HCT116 (cell line): ENCODE measurements at regions not wholly inside any gene's neighbourhood (a gene's known extent, or its start where the extent isn't known, plus 50 kb on each side); places are given as distances from the start of the nearest gene placed in this dataset.

ENCODE experiments used
- ATAC-seq: fragments of 200-7000 bp; cut with Tn5 transposase; 2 replicates; pipeline ENCODE4 v1.9.1; 2020; ENCODE audit warnings: mild to moderate bottlenecking, moderate library complexity
- BruUV-seq: library from RNA; stranded (reverse); fragments of 400-500 nt; replicated peaks from 2 replicates; lab custom pipeline; 2021; lab: Mats Ljungman, UMichigan
- CTCF ChIA-PET: fragments of 300-600 bp; sonication (Branson Sonifier 250); formaldehyde crosslinking; loops from one replicate; lab custom pipeline; 2021; ENCODE audit warnings: antibody characterized with exemption; lab: Charles Lee
- POLR2A ChIA-PET: fragments of 300-600, 350-600 bp; sonication (Branson Sonifier 250); formaldehyde crosslinking; loops from one replicate; lab custom pipeline; 2021; ENCODE audit warnings: antibody characterized with exemption; lab: Charles Lee
- RAD21 ChIA-PET, 2 experiments: fragments of 300-600 bp; sonication (Branson Sonifier 250); formaldehyde crosslinking; loops; one replicate each; lab custom pipeline; 2023; ENCODE audit warnings: low total read pairs in 2 of 2; ENCODE audit not compliant: uncharacterized antibody in 2 of 2, unreplicated experiment in 2 of 2, low non-redundant PET in 1 of 2; lab: Charles Lee
- DNase-seq: peaks from one replicate; pipeline ENCODE4 v3.0.0-alpha.2; 2010; ENCODE audit warnings: low read depth, low spot score
- H2AFZ ChIP-seq: fragments of 200-600 bp; shearing (Covaris generic), sonication (generic); 2 replicates; pipeline ENCODE4 v1.6.1; 2017; ENCODE audit warnings: low read depth, mixed run types, mixed read lengths, antibody characterized with exemption, low read length; ENCODE audit not compliant: poor library complexity, severe bottlenecking
- H3K27ac ChIP-seq: 2 replicates; pipeline ENCODE4 v1.5.1; 2012; ENCODE audit warnings: low read depth, low read length
- H3K27me3 ChIP-seq: fragments of 200-600 bp; sonication (generic); 2 replicates; pipeline ENCODE4 v1.6.1; 2016; ENCODE audit warnings: mixed run types, low read length, mixed read lengths; ENCODE audit not compliant: insufficient read depth
- H3K36me3 ChIP-seq, 2 experiments: fragments of 200-500 bp in 1 of 2; fragments of 200-600 bp in 1 of 2; sonication (Bioruptor generic) in 1 of 2; sonication (generic) in 1 of 2; 2 replicates each; pipeline versions ENCODE4 v1.5.1 to v1.6.1; 2014 to 2016; ENCODE audit warnings: low read length in 2 of 2, inconsistent platforms in 1 of 2, mixed read lengths in 1 of 2, mixed run types in 1 of 2; ENCODE audit not compliant: insufficient read depth in 2 of 2, control insufficient read depth in 1 of 2
- H3K4me1 ChIP-seq, 2 experiments: fragments of 200-600 bp in 1 of 2; sonication (generic) in 1 of 2; 2 replicates each; pipeline versions ENCODE4 v1.5.1 to v1.6.1; 2012 to 2017; ENCODE audit warnings: low read length in 2 of 2, inconsistent platforms in 1 of 2, mild to moderate bottlenecking in 1 of 2, mixed read lengths in 1 of 2, mixed run types in 1 of 2, moderate library complexity in 1 of 2; ENCODE audit not compliant: insufficient read depth in 2 of 2, control insufficient read depth in 1 of 2
- H3K4me2 ChIP-seq: fragments of 200-600 bp; sonication (generic); 2 replicates; pipeline ENCODE4 v1.6.1; 2017; ENCODE audit warnings: mixed run types, low read length, mixed read lengths
- H3K4me3 ChIP-seq, 2 experiments: fragments of 200-600 bp in 1 of 2; sonication (generic) in 1 of 2; replicated peaks in 1 of 2; 2 replicates each; pipeline ENCODE4 v1.5.1; 2011 to 2016; ENCODE audit warnings: low read length in 2 of 2, control low read depth in 1 of 2, low read depth in 1 of 2, mild to moderate bottlenecking in 1 of 2, mixed read lengths in 1 of 2, mixed run types in 1 of 2
- H3K79me2 ChIP-seq: fragments of 200-600 bp; sonication (generic); 2 replicates; pipeline ENCODE4 v1.6.1; 2017; ENCODE audit warnings: mild to moderate bottlenecking, mixed run types, low read length, moderate library complexity, mixed read lengths; ENCODE audit not compliant: insufficient read depth
- H3K9ac ChIP-seq: fragments of 200-600 bp; sonication (generic); 2 replicates; pipeline ENCODE4 v1.6.1; 2016; ENCODE audit warnings: low read length, mixed read lengths
- H3K9me2 ChIP-seq: fragments of 200-600 bp; sonication (generic), shearing (Covaris generic); 2 replicates; pipeline ENCODE4 v1.6.1; 2017; ENCODE audit warnings: mixed run types, mild to moderate bottlenecking, moderate library complexity; ENCODE audit not compliant: insufficient read depth
- H3K9me3 ChIP-seq, 2 experiments: fragments of 200-500 bp in 1 of 2; fragments of 200-600 bp in 1 of 2; sonication (Bioruptor generic) in 1 of 2; sonication (generic) in 1 of 2; 2 replicates each; pipeline ENCODE4 v1.6.1; 2014 to 2017; ENCODE audit warnings: low read length in 2 of 2, mixed read lengths in 2 of 2, inconsistent platforms in 1 of 2, low read depth in 1 of 2, mild to moderate bottlenecking in 1 of 2, mixed run types in 1 of 2, moderate library complexity in 1 of 2; ENCODE audit not compliant: control insufficient read depth in 1 of 2, insufficient read depth in 1 of 2
- H4K20me1 ChIP-seq: fragments of 200-600 bp; sonication (generic), shearing (Covaris generic); 2 replicates; pipeline ENCODE4 v1.6.1; 2017; ENCODE audit warnings: mixed run types, mild to moderate bottlenecking, moderate library complexity; ENCODE audit not compliant: insufficient read depth
- ATF3 ChIP-seq: IDR thresholded peaks from 2 replicates; pipeline ENCODE4 v1.6.1; 2012
- CEBPB ChIP-seq: IDR thresholded peaks from 2 replicates; pipeline ENCODE4 v1.6.1; 2012; ENCODE audit warnings: low read depth
- CTCF ChIP-seq, 3 experiments: fragments of 200-600 bp in 1 of 3; sonication (generic) in 1 of 3; IDR thresholded peaks in 2 of 3; conservative IDR thresholded peaks in 1 of 3; 2 replicates each; pipeline ENCODE4 v1.5.1; 2012 to 2017; ENCODE audit warnings: low read depth in 2 of 3, low read length in 2 of 3, antibody characterized with exemption in 1 of 3, borderline replicate concordance in 1 of 3, control low read depth in 1 of 3, mild to moderate bottlenecking in 1 of 3, mixed read lengths in 1 of 3, mixed run types in 1 of 3, moderate library complexity in 1 of 3; ENCODE audit not compliant: insufficient read depth in 1 of 3
- EGR1 ChIP-seq: IDR thresholded peaks from 2 replicates; pipeline ENCODE4 v1.6.1; 2012; ENCODE audit warnings: low read depth
- ELF1 ChIP-seq: IDR thresholded peaks from 2 replicates; pipeline ENCODE4 v1.6.1; 2012; ENCODE audit warnings: low read depth, borderline replicate concordance
- EZH2 ChIP-seq: fragments of 200-600 bp; sonication (generic); IDR thresholded peaks from 2 replicates; pipeline ENCODE4 v1.6.1; 2017; ENCODE audit warnings: antibody characterized with exemption, mixed run types
- JUND ChIP-seq: IDR thresholded peaks from 2 replicates; pipeline ENCODE4 v1.6.1; 2012
- POLR2AphosphoS5 ChIP-seq: IDR thresholded peaks from 2 replicates; pipeline ENCODE4 v1.6.1; 2011; ENCODE audit warnings: mild to moderate bottlenecking, low read depth, low read length, moderate library complexity
- SIN3A ChIP-seq: IDR thresholded peaks from 2 replicates; pipeline ENCODE4 v1.6.1; 2012; ENCODE audit warnings: low read depth
- SP1 ChIP-seq: IDR thresholded peaks from 2 replicates; pipeline ENCODE4 v1.6.1; 2012; ENCODE audit warnings: low read depth
- YY1 ChIP-seq: IDR thresholded peaks from 2 replicates; pipeline ENCODE4 v1.6.1; 2011; ENCODE audit warnings: low read length, low read depth, moderate library complexity, mild to moderate bottlenecking; ENCODE audit not compliant: insufficient replicate concordance; ENCODE audit errors: extremely low read depth
- ZBTB33 ChIP-seq: IDR thresholded peaks from 2 replicates; pipeline ENCODE4 v1.6.1; 2011; ENCODE audit warnings: mild to moderate bottlenecking, low read length, moderate library complexity; ENCODE audit not compliant: insufficient replicate concordance; ENCODE audit errors: extremely low read depth
- ZFX ChIP-seq: fragments of 450-650 bp; IDR thresholded peaks from 2 replicates; pipeline ENCODE4 v1.6.1; 2017
- intact Hi-C: fragments of 100-400 bp; cut with micrococcal nuclease; formaldehyde crosslinking; loops from 2 replicates; pipeline ENCODE4 v1.10.0; 2022

- ATAC-seq (no peak), DNase-seq (no peak)
- BruUV-seq = no TSS peak
- Histone ChIP-seq H3K36me3 (no peaks in the 10 kb centered on the region), H3K27ac (no peak overlapping the region), H3K9ac (no peak overlapping the region), H2AFZ (no peak overlapping the region), H3K4me2 (no peak overlapping the region), H3K4me1 (no peaks in the 10 kb centered on the region), H3K79me2 (no peaks in the 10 kb centered on the region), H4K20me1 (no peaks in the 10 kb centered on the region), H3K27me3 (no peaks in the 10 kb centered on the region; the same call in 1 of the 2 replicates), H3K9me2 (no peaks in the 10 kb centered on the region), H3K4me3 (no peak overlapping the region), H3K9me3 (no peaks in the 10 kb centered on the region)
- ChIA-PET POLR2A (no interaction called here), CTCF (interaction anchor here (0.6 to 7.9 kb wide), 3 partner anchors 13 to 215 kb away, joined by 4 to 158 read pairs (median 5); no protein-coding TSS in a partner anchor), RAD21 (interaction anchor here in 1 of 2 experiments (0.6 to 1.1 kb wide), 2 partner anchors 214 to 217 kb away, joined by 3 read pairs; no protein-coding TSS in a partner anchor)
- intact Hi-C loops = no loop called here
- TF ChIP-seq EZH2 = no peak
- TF ChIP-seq YY1 = no peak
- no peak for TF ChIP-seq ZFX
Observed at GRCh38 chr2:41872646-41873045, 175.2 kb upstream of the PKDCC start.

GRCh38 chr2:41873102-41874031 lies 174.5 kb upstream of the PKDCC start:
- Histone ChIP-seq H3K79me2 (no peaks in the 10 kb centered on the region), H3K4me3 (no peak overlapping the region), H3K9me2 (no peaks in the 10 kb centered on the region), H3K4me2 (no peak overlapping the region), H3K9ac (no peak overlapping the region), H4K20me1 (no peaks in the 10 kb centered on the region), H3K36me3 (no peaks in the 10 kb centered on the region)
- no peak for ATAC-seq
- CTCF ChIA-PET = interaction anchor here (0.6 to 7.9 kb wide), 3 partner anchors 14 to 214 kb away, joined by 4 to 158 read pairs (median 5); no protein-coding TSS in a partner anchor
- POLR2A ChIA-PET = no interaction called here
- intact Hi-C loops = no loop called here
- no TSS peak for BruUV-seq
- RAD21 ChIA-PET = no interaction called here
- TF ChIP-seq POLR2AphosphoS5 (no peak), ZFX (no peak), CTCF (IDR thresholded peaks at IDR 0.05 in 2 of 3, conservative IDR thresholded peaks at IDR 0.05 in 1 of 3; ENCODE audit: borderline replicate concordance in 1 of 3, insufficient read depth in 1 of 3, low read depth in 2 of 3, low read length in 2 of 3) (no peak), EGR1 (no peak), CEBPB (no peak), SIN3A (no peak), SP1 (no peak), ZBTB33 (no peak), ATF3 (no peak), ELF1 (no peak), EZH2 (no peak), JUND (no peak), YY1 (no peak)
- TF ChIP-seq, all 23 proteins: peak for 0
- Histone ChIP-seq H3K9me3 (no peaks in the 10 kb centered on the region), H2AFZ (no peak overlapping the region), H3K27ac (no peak overlapping the region), H3K4me1 (no peaks in the 10 kb centered on the region), H3K27me3 (no peaks in the 10 kb centered on the region)
- no peak for DNase-seq
